Lung (tissue), 11 donors: ENCODE measurements at regions not wholly inside any gene's neighbourhood (a gene's known extent, or its start where the extent isn't known, plus 50 kb on each side); places are given as distances from the start of the nearest gene placed in this dataset.
A peak's percentile ranks its signal among the peaks of the same experiment; 100 is the strongest.

ENCODE experiments used
- ATAC-seq: fragments of 200-7000 bp; cut with Tn5 transposase; one replicate; pipeline ENCODE4 v1.9.1; 2020; ENCODE audit warnings: moderate number of reproducible peaks; ENCODE audit not compliant: insufficient read depth, low FRiP score
- DNase-seq, 3 donors: peaks; one replicate each; pipeline ENCODE4 v3.0.0-alpha.2; 2013 to 2017
- H3K27ac ChIP-seq, 2 donors: one replicate each; pipeline ENCODE4 v1.5.1; 2013; ENCODE audit warnings: mild to moderate bottlenecking in 2 of 2, moderate library complexity in 2 of 2, control low read depth in 1 of 2, inconsistent platforms in 1 of 2, low read depth in 1 of 2, low read length in 1 of 2
- H3K27me3 ChIP-seq, 3 donors: one replicate each; pipeline ENCODE4 v1.5.1; 2013; ENCODE audit warnings: low read length in 2 of 3; ENCODE audit not compliant: control insufficient read depth in 3 of 3, insufficient read depth in 3 of 3
- H3K36me3 ChIP-seq, 4 donors: one replicate each; pipeline ENCODE4 v1.5.1; 2013; ENCODE audit warnings: low read length in 4 of 4, mild to moderate bottlenecking in 1 of 4, moderate library complexity in 1 of 4; ENCODE audit not compliant: control insufficient read depth in 4 of 4, insufficient read depth in 4 of 4
- H3K4me1 ChIP-seq, 5 donors: one replicate each; pipeline ENCODE4 v1.5.1; 2013; ENCODE audit warnings: low read length in 5 of 5, mild to moderate bottlenecking in 2 of 5, moderate library complexity in 1 of 5; ENCODE audit not compliant: control insufficient read depth in 5 of 5, insufficient read depth in 5 of 5
- H3K4me3 ChIP-seq: one replicate; pipeline ENCODE4 v1.5.1; 2013; ENCODE audit warnings: mild to moderate bottlenecking, control low read depth, moderate library complexity
- H3K9ac ChIP-seq, 2 donors: one replicate each; pipeline ENCODE4 v1.5.1; 2013; ENCODE audit warnings: low read length in 2 of 2, control low read depth in 1 of 2; ENCODE audit not compliant: insufficient read depth in 1 of 2
- H3K9me3 ChIP-seq, 4 donors: one replicate each; pipeline ENCODE4 v1.5.1; 2013; ENCODE audit warnings: low read length in 3 of 4, mild to moderate bottlenecking in 1 of 4, moderate library complexity in 1 of 4; ENCODE audit not compliant: control insufficient read depth in 4 of 4, insufficient read depth in 3 of 4
- WGBS, 2 donors: extraction: QIAGEN DNeasy Blood & Tissue Kit; methylation state at CpG; one replicate each; pipeline ENCODE4 v1.1.7; 2013; 5-methylcytosine and 5-hydroxymethylcytosine counted together
- TF ChIP-seq, protein P1 (sequence below): IDR thresholded peaks from 2 replicates; pipeline ENCODE4 v1.5.1; 2012; ENCODE audit warnings: mild to moderate bottlenecking; ENCODE audit errors: control extremely low read depth, extremely low read depth
- donor health status: control.
- donor health status: control.
- donor health status: Bipolar disorder and iron deficiency.
- donor health status: healthy.
- donor health status: DM: yes; HTN: yes; CAD: no.

DNA sequence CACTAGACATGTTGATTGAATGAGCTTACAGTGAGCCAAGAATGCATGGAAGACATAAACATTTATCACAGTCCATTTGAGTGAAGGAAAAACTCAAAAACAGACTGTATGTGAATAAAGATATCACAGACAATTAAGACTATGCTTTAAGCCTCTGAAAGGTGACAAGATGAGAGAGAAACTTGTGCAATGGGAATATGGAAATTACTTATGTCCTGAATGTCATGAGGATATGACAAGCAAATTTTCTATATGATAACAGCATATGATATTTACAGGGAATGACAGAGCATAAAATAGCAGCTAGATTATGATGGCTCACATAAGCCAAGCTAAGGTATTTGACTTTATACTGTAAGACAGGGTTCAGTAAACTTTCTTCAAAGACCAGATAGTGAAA, 1153.1 kb upstream of the USP15 start:
- TF ChIP-seq, protein P1, sequence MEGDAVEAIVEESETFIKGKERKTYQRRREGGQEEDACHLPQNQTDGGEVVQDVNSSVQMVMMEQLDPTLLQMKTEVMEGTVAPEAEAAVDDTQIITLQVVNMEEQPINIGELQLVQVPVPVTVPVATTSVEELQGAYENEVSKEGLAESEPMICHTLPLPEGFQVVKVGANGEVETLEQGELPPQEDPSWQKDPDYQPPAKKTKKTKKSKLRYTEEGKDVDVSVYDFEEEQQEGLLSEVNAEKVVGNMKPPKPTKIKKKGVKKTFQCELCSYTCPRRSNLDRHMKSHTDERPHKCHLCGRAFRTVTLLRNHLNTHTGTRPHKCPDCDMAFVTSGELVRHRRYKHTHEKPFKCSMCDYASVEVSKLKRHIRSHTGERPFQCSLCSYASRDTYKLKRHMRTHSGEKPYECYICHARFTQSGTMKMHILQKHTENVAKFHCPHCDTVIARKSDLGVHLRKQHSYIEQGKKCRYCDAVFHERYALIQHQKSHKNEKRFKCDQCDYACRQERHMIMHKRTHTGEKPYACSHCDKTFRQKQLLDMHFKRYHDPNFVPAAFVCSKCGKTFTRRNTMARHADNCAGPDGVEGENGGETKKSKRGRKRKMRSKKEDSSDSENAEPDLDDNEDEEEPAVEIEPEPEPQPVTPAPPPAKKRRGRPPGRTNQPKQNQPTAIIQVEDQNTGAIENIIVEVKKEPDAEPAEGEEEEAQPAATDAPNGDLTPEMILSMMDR, result no peak
- DNase-seq (no peak), ATAC-seq (no peak)
- no peaks in the 10 kb centered on the region for H3K36me3 ChIP-seq
- H3K27ac ChIP-seq, result no peak overlapping the region
- no peak overlapping the region for H3K9ac ChIP-seq
- H3K27me3 ChIP-seq, result no peaks in the 10 kb centered on the region
- H3K9me3 ChIP-seq, result peaks cover 0 to 6% (median 2%) of the 10 kb centered on the region in 4 donors
- H3K4me3 ChIP-seq, result no peak overlapping the region
- H3K4me1 ChIP-seq, result no peaks in the 10 kb centered on the region

DNA sequence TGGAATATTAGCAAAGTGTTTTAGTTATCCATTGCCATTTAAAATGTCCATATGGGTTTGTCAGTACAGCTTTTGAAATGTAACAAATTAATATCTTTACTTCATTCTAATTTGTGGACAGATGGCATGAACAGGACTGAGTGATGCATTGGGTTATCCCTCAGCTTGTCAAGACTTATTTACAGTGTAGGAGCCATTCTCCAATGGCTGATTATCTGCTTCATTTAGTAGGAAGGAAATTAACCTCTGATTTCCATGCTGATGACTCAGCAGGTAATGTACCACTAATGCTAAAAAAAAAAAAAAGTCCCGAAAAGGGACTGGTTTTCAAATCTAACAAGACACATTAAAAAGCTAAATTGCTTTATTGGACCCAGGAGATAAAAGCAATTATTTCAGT, 1149.0 kb upstream of the USP15 start:
- DNase-seq (no peak), ATAC-seq (no peak)
- WGBS, 2 donors, result 91 to 97% methylated on average over 1 of the region's 1 CpG
- TF ChIP-seq, protein P1, result no peak
- H3K4me3 ChIP-seq, result no peak overlapping the region
- no peak overlapping the region for H3K27ac ChIP-seq
- H3K27me3 ChIP-seq, result no peaks in the 10 kb centered on the region
- no peaks in the 10 kb centered on the region for H3K36me3 ChIP-seq
- no peaks in the 10 kb centered on the region for H3K9me3 ChIP-seq
- H3K4me1 ChIP-seq, result no peaks in the 10 kb centered on the region
- no peak overlapping the region for H3K9ac ChIP-seq

DNA sequence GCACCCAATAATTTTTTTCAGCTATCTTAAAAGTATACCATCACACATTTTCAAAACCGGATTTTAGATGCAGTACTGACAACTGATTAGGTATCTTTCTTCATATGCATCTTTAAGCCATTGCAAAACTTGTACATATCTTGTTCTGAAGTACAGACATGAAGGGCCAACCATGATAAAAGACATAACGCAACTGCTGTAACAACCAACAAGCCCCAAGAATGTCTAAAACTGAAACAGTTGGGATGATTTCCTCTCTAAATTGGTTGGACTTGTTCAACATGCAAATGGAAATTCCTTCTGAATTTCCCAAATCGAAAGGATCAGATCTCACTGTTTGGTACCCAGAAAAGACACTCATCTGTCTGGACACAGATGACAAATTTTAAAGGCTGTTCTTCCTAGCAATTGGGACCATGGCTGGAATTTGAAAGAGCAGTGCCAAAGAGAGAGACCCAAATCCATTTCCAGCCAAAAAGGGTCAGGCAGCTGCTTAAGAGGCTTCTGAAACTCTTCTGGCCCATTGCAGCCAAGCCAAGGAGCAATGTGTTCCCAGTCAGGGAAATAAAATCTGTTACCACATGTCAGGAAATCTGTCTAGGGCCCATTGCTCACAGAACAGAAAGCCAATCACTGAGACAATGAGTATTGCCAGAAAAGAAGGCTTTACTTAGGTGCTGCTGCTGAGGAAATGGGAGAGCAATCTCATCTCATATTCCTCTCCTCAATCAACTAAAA, 1122.4 kb upstream of the USP15 start:
- H3K9ac ChIP-seq, result no peak overlapping the region
- peaks cover 0 to 8% (median 0%) of the 10 kb centered on the region in 4 donors for H3K9me3 ChIP-seq
- WGBS, 2 donors, result 82 to 94% methylated on average over 3 of the region's 3 CpGs
- TF ChIP-seq, protein P1, result no peak
- H3K4me3 ChIP-seq, result no peak overlapping the region
- DNase-seq (peak; percentile 46 to 89 (median 86)), ATAC-seq (no peak)
- H3K27ac ChIP-seq, result no peak overlapping the region
- no peaks in the 10 kb centered on the region for H3K36me3 ChIP-seq
- H3K27me3 ChIP-seq, result no peaks in the 10 kb centered on the region
- no peaks in the 10 kb centered on the region for H3K4me1 ChIP-seq

DNA sequence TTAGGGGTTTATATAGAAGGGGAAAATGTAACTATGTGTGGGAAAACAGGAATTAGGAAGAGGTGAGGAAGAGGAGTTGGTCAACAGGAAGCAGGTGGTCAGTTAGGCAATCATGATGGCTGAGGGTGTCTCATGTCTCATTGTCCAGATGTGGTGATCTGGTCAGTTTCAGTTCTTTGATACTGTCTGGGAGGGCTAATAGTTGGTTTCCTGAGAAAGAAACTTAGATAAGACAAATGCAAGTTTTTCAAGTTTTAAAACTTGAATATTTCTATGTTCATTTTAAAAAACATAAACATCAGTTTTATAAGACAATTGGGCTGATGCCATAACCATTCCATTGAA, 1121.8 kb upstream of the USP15 start:
- TF ChIP-seq, protein P1, result no peak
- Histone ChIP-seq H3K4me1 (no peaks in the 10 kb centered on the region), H3K9me3 (peaks cover 0 to 5% (median 0%) of the 10 kb centered on the region in 4 donors), H3K27me3 (no peaks in the 10 kb centered on the region), H3K9ac (no peak overlapping the region), H3K4me3 (no peak overlapping the region), H3K27ac (no peak overlapping the region), H3K36me3 (no peaks in the 10 kb centered on the region)
- ATAC-seq (no peak), DNase-seq (no peak)
